HEK293 (cell line): ENCODE measurements at regions not wholly inside any gene's neighbourhood (a gene's known extent, or its start where the extent isn't known, plus 50 kb on each side); places are given as distances from the start of the nearest gene placed in this dataset.

Source experiments
- BCL11B ChIP-seq: fragments of 450-650 bp; formaldehyde crosslinking; IDR thresholded peaks from 2 replicates; pipeline ENCODE4 v1.5.1; 2016; ENCODE audit warnings: low read depth, missing biosample characterization, missing genetic modification characterization
- KLF16 ChIP-seq: fragments of 450-650 bp; formaldehyde crosslinking; IDR thresholded peaks from 2 replicates; pipeline ENCODE4 v1.5.1; 2017; ENCODE audit warnings: missing biosample characterization, missing genetic modification characterization
- SP3 ChIP-seq: fragments of 450-650 bp; formaldehyde crosslinking; IDR thresholded peaks from 2 replicates; pipeline ENCODE4 v1.5.1; 2016; ENCODE audit warnings: missing biosample characterization, missing genetic modification characterization
- ZBTB20 ChIP-seq: fragments of 450-650 bp; formaldehyde crosslinking; IDR thresholded peaks from 2 replicates; pipeline ENCODE4 v1.5.1; 2016; ENCODE audit warnings: missing biosample characterization, missing genetic modification characterization
- ZNF121 ChIP-seq: fragments of 450-650 bp; formaldehyde crosslinking; IDR thresholded peaks from 2 replicates; pipeline ENCODE4 v1.5.1; 2016; ENCODE audit warnings: missing biosample characterization, missing genetic modification characterization
- ZNF175 ChIP-seq: fragments of 450-650 bp; formaldehyde crosslinking; IDR thresholded peaks from 2 replicates; pipeline ENCODE4 v1.5.1; 2016; ENCODE audit warnings: missing biosample characterization, missing genetic modification characterization
- ZNF274 ChIP-seq, 2 experiments: fragments of 200-500 bp in 1 of 2; fragments of 450-650 bp in 1 of 2; sonication (Bioruptor generic) in 1 of 2; formaldehyde crosslinking in 1 of 2; IDR thresholded peaks; 2 replicates each; pipeline versions ENCODE4 v1.5.1 to v1.6.1; 2014 to 2016; ENCODE audit warnings: borderline replicate concordance in 1 of 2, inconsistent platforms in 1 of 2, low read length in 1 of 2, missing biosample characterization in 1 of 2, missing genetic modification characterization in 1 of 2
- ZNF610 ChIP-seq: fragments of 450-650 bp; formaldehyde crosslinking; IDR thresholded peaks from 2 replicates; pipeline ENCODE4 v1.5.1; 2016; ENCODE audit warnings: missing biosample characterization, missing genetic modification characterization, borderline replicate concordance
- ZNF639 ChIP-seq: fragments of 450-650 bp; formaldehyde crosslinking; IDR thresholded peaks from 2 replicates; pipeline ENCODE4 v1.5.1; 2016; ENCODE audit warnings: missing biosample characterization, missing genetic modification characterization
- ZNF768 ChIP-seq: fragments of 450-650 bp; formaldehyde crosslinking; IDR thresholded peaks from 2 replicates; pipeline ENCODE4 v1.5.1; 2018; ENCODE audit warnings: missing biosample characterization, mild to moderate bottlenecking, missing genetic modification characterization
- ZNF776 ChIP-seq: fragments of 450-650 bp; formaldehyde crosslinking; IDR thresholded peaks from 2 replicates; pipeline ENCODE4 v1.5.0; 2017; ENCODE audit warnings: missing biosample characterization, missing genetic modification characterization, borderline replicate concordance
- TF ChIP-seq, protein P1 (sequence below): fragments of 450-650 bp; formaldehyde crosslinking; IDR thresholded peaks from 2 replicates; pipeline ENCODE4 v1.5.1; 2016; ENCODE audit warnings: missing biosample characterization, missing genetic modification characterization
- TF ChIP-seq, protein P2 (sequence below): fragments of 450-650 bp; formaldehyde crosslinking; optimal IDR thresholded peaks from 2 replicates; pipeline ENCODE3; 2016; ENCODE audit warnings: missing biosample characterization, mild to moderate bottlenecking, missing genetic modification characterization
- TF ChIP-seq, protein P3 (sequence below): fragments of 450-650 bp; formaldehyde crosslinking; IDR thresholded peaks from 2 replicates; pipeline ENCODE4 v1.5.1; 2016; ENCODE audit warnings: missing biosample characterization, missing genetic modification characterization

GRCh38 chr1:168789501-168789900 lies 60.5 kb upstream of the DPT start:
- TF ChIP-seq ZNF610 (tag by site-specific recombination) = no peak
- TF ChIP-seq, protein P1, sequence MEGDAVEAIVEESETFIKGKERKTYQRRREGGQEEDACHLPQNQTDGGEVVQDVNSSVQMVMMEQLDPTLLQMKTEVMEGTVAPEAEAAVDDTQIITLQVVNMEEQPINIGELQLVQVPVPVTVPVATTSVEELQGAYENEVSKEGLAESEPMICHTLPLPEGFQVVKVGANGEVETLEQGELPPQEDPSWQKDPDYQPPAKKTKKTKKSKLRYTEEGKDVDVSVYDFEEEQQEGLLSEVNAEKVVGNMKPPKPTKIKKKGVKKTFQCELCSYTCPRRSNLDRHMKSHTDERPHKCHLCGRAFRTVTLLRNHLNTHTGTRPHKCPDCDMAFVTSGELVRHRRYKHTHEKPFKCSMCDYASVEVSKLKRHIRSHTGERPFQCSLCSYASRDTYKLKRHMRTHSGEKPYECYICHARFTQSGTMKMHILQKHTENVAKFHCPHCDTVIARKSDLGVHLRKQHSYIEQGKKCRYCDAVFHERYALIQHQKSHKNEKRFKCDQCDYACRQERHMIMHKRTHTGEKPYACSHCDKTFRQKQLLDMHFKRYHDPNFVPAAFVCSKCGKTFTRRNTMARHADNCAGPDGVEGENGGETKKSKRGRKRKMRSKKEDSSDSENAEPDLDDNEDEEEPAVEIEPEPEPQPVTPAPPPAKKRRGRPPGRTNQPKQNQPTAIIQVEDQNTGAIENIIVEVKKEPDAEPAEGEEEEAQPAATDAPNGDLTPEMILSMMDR (tag by site-specific recombination) = no peak
- no peak for TF ChIP-seq ZNF639
- TF ChIP-seq, protein P2, sequence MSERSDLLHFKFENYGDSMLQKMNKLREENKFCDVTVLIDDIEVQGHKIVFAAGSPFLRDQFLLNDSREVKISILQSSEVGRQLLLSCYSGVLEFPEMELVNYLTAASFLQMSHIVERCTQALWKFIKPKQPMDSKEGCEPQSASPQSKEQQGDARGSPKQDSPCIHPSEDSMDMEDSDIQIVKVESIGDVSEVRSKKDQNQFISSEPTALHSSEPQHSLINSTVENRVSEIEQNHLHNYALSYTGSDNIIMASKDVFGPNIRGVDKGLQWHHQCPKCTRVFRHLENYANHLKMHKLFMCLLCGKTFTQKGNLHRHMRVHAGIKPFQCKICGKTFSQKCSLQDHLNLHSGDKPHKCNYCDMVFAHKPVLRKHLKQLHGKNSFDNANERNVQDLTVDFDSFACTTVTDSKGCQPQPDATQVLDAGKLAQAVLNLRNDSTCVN (tag by site-specific recombination) = no peak
- TF ChIP-seq KLF16 = no peak
- TF ChIP-seq, protein P3, sequence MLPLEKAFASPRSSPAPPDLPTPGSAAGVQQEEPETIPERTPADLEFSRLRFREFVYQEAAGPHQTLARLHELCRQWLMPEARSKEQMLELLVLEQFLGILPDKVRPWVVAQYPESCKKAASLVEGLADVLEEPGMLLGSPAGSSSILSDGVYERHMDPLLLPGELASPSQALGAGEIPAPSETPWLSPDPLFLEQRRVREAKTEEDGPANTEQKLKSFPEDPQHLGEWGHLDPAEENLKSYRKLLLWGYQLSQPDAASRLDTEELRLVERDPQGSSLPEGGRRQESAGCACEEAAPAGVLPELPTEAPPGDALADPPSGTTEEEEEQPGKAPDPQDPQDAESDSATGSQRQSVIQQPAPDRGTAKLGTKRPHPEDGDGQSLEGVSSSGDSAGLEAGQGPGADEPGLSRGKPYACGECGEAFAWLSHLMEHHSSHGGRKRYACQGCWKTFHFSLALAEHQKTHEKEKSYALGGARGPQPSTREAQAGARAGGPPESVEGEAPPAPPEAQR (tag by site-specific recombination) = no peak
- no peak for TF ChIP-seq ZNF274 (IDR thresholded peaks at IDR 0.05; ENCODE audit: low read length)
- TF ChIP-seq ZNF274 (tag by site-specific recombination; IDR thresholded peaks at IDR 0.05; ENCODE audit: borderline replicate concordance) = no peak
- TF ChIP-seq SP3 (tag by site-specific recombination) = no peak
- TF ChIP-seq ZNF776 (tag by site-specific recombination) = no peak
- TF ChIP-seq BCL11B = no peak
- TF ChIP-seq ZNF121 = no peak
- no peak for TF ChIP-seq ZBTB20 (tag by site-specific recombination)
- TF ChIP-seq ZNF768 = no peak
- no peak for TF ChIP-seq ZNF175
